Lower leg skin (tissue), 3 donors: ENCODE measurements at regions not wholly inside any gene's neighbourhood (a gene's known extent, or its start where the extent isn't known, plus 50 kb on each side); places are given as distances from the start of the nearest gene placed in this dataset.
A peak's percentile ranks its signal among the peaks of the same experiment; 100 is the strongest.

ENCODE experiments used
- POLR2A ChIP-seq, 2 donors: fragments of 450-650 bp; IDR thresholded peaks; one replicate each; pipeline ENCODE4 v1.6.1; 2016 to 2017; ENCODE audit warnings: antibody characterized with exemption in 2 of 2, mild to moderate bottlenecking in 1 of 2, moderate library complexity in 1 of 2
- TF ChIP-seq, protein P1 (sequence below), 3 donors: fragments of 450-650 bp; IDR thresholded peaks; one replicate each; pipeline ENCODE4 v1.5.1; 2016; ENCODE audit warnings: antibody characterized with exemption in 3 of 3, mild to moderate bottlenecking in 3 of 3, moderate library complexity in 2 of 3

DNA sequence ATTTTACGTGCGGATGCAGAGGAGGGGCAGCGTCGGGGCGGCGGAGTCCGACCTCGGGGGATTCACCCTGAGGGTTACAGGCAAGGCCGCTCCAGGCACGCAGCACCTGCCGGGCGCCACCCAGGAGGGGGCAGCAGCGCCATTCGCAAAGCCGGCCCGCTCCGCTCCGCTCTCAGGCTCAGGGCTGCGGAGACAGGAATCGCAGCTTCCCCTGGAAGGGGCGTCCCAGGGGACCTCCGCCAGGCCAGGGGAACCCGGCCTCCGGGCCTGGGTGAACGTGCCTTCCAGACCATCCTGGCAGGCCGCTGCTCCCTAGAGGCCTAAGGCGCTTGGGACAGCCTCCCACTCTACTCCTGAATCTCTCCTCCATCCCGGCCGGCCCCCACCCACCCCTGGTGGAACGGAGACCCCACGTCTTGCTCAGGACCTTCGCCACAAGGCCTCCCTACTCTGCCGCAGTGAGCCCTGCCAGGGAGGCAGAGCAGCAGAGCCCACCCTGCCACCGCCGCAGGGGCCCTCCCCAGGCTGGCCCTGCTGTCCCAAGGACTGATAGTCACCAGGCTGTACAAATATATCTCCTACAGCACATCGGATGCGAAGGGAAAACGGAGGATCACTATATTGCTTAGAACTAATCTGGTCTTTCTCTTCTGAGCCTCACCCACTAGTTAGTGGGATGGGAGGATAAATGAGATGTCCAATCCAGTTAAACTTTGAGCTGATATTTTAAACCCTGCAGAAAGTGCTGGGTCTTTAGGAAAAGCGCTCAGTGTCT is 115.0 kb downstream of the SMIM20 start:
- TF ChIP-seq POLR2A (IDR thresholded peaks at IDR 0.05) = no peak
- TF ChIP-seq, protein P1, sequence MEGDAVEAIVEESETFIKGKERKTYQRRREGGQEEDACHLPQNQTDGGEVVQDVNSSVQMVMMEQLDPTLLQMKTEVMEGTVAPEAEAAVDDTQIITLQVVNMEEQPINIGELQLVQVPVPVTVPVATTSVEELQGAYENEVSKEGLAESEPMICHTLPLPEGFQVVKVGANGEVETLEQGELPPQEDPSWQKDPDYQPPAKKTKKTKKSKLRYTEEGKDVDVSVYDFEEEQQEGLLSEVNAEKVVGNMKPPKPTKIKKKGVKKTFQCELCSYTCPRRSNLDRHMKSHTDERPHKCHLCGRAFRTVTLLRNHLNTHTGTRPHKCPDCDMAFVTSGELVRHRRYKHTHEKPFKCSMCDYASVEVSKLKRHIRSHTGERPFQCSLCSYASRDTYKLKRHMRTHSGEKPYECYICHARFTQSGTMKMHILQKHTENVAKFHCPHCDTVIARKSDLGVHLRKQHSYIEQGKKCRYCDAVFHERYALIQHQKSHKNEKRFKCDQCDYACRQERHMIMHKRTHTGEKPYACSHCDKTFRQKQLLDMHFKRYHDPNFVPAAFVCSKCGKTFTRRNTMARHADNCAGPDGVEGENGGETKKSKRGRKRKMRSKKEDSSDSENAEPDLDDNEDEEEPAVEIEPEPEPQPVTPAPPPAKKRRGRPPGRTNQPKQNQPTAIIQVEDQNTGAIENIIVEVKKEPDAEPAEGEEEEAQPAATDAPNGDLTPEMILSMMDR (IDR thresholded peaks at IDR 0.05) = peak in 1 of 3 donors; percentile 72
